Fibroblast of the aortic adventitia (primary cell): ENCODE measurements at regions not wholly inside any gene's neighbourhood (a gene's known extent, or its start where the extent isn't known, plus 50 kb on each side); places are given as distances from the start of the nearest gene placed in this dataset.

Experiments
- DNase-seq: peaks from one replicate; pipeline ENCODE4 v3.0.0-alpha.2; 2010; ENCODE audit warnings: low read depth
- H3K4me3 ChIP-seq: 2 replicates; pipeline ENCODE4 v1.5.1; 2011; ENCODE audit warnings: low read depth, mild to moderate bottlenecking, control low read depth, low read length, moderate library complexity
- TF ChIP-seq, protein P1 (sequence below): IDR thresholded peaks from 2 replicates; pipeline ENCODE4 v1.5.1; 2011; ENCODE audit warnings: mild to moderate bottlenecking, low read length, control low read depth, inconsistent platforms; ENCODE audit not compliant: insufficient read depth

DNA sequence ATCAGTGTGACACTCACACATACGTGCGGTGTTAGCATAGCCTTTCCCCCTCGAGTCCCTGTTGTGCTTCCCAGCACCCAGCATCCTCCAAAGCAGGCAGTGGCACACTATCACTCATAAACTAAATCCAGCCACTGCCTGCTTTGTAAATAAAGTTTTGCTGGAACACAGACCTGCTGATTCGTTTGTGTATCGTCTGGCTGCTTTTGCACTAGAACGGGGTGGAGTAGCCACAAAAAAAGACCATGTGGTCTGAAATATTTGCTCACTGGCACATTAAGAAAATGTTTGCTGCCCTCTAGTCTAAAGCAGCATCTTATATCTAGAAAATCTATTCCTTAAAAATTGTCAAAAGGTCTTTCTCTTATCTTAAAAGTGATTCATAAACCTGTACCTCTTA, 341.2 kb upstream of the ZFHX3 start:
- TF ChIP-seq, protein P1, sequence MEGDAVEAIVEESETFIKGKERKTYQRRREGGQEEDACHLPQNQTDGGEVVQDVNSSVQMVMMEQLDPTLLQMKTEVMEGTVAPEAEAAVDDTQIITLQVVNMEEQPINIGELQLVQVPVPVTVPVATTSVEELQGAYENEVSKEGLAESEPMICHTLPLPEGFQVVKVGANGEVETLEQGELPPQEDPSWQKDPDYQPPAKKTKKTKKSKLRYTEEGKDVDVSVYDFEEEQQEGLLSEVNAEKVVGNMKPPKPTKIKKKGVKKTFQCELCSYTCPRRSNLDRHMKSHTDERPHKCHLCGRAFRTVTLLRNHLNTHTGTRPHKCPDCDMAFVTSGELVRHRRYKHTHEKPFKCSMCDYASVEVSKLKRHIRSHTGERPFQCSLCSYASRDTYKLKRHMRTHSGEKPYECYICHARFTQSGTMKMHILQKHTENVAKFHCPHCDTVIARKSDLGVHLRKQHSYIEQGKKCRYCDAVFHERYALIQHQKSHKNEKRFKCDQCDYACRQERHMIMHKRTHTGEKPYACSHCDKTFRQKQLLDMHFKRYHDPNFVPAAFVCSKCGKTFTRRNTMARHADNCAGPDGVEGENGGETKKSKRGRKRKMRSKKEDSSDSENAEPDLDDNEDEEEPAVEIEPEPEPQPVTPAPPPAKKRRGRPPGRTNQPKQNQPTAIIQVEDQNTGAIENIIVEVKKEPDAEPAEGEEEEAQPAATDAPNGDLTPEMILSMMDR, result no peak
- no peak overlapping the region for H3K4me3 ChIP-seq
- no peak for DNase-seq

DNA sequence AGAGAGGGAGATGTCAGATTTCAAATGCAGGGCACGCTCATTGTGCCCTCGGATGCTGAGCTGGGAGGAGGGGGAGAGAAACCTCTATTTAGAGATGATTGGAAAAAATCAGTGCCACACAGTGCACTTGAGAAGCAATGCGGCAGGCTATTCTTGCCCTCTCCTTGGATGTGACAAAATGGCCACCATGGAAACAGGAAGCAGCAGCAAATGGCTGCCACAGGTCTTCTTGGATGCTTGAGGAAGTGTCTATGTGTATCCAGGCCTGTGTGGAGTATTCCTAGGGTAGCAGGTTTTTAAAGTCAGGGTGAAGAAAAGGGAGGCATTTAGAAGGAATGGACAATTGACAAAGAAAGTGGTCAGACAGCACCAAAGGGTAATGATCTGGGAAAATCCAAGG, 340.1 kb upstream of the ZFHX3 start:
- DNase-seq, result no peak
- no peak overlapping the region for H3K4me3 ChIP-seq
- TF ChIP-seq, protein P1, result no peak

- no peak overlapping the region for H3K4me3 ChIP-seq
- TF ChIP-seq, protein P1, result no peak
- no peak for DNase-seq
Measured at GRCh38 chr16:73385696-73386095, 337.8 kb upstream of the ZFHX3 start.

DNA sequence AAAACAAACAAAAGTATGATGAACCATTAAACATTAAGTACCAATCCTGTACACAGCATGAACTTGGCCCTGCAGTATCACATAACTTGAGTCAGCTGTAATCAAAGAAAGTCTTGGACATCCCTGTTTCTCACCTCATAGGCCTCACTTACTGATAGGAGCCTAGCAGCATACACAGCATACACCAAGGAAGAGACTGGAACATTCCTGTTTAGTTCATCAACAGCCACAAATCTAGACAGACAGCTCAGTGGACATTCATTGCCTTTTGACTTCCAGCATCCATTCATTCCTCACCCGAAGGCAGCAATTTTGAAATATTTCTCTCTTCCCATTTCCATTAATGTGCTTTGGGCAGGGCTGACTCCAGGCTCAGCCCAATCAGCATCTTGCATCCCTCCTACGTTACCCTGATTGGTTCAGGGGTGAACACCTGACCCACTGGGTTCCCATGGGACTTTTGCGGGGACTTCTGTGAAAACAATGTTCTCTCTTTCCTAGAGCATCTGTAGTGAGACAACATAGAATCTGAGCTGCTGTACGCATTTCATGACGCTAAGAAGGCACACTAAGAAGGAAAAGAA, 336.7 kb upstream of the ZFHX3 start:
- TF ChIP-seq, protein P1, result no peak
- H3K4me3 ChIP-seq, result no peak overlapping the region
- no peak for DNase-seq

DNA sequence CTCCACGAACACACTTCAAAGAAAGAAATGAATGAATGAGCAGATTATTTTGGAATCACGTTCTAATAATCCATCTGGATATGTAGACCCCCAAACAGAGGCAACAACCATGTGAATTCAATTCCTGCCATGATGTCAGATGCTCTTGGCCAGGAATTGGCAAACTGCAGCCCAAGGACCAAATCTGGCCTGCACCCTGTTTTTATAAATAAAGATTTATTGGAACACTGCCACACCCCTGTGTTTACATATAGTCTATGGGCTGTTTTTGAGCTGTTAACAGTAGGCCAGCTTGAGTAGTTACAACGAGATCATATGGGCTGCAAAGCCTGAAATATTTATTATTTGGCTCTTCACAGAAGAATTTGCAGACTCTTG, 336.0 kb upstream of the ZFHX3 start:
- H3K4me3 ChIP-seq, result no peak overlapping the region
- DNase-seq, result no peak
- TF ChIP-seq, protein P1, result no peak

- no peak for DNase-seq
- TF ChIP-seq, protein P1, result no peak
- no peak overlapping the region for H3K4me3 ChIP-seq
Measured at GRCh38 chr16:73383195-73383987, 335.5 kb upstream of the ZFHX3 start.

DNA sequence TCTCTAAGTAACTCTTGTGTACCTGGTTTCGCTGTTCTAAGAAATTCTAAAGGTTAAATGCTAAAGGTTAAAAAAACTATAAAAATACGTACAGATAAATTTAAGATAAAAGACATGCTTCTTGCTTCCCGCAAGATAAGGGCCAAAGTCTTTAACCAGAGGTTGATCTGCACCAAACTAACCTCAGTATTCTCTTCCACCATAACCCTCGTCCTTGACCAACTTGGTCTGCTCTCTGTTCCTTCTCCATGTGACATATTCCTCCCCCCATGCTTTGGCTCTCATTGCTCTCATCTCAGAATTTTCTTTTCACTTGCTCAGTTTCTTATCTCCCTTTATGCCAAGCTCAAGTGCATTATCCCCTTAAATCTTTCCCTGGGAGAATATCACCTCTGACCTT, 330.5 kb upstream of the ZFHX3 start:
- no peak for DNase-seq
- H3K4me3 ChIP-seq, result no peak overlapping the region
- TF ChIP-seq, protein P1, result no peak
